T-cell (primary cell): ENCODE measurements at regions not wholly inside any gene's neighbourhood (a gene's known extent, or its start where the extent isn't known, plus 50 kb on each side); places are given as distances from the start of the nearest gene placed in this dataset.

Source experiments
- ATAC-seq, 4 experiments: fragments of 200-7000 bp in 3 of 4; fragments of 150-1000 bp in 1 of 4; cut with Tn5 transposase; replicated peaks in 1 of 4; 1 replicate in 3 of 4; 2 replicates in 1 of 4; pipeline ENCODE4 v1.10.0; 2021; ENCODE audit warnings: moderate library complexity in 3 of 4, mild to moderate bottlenecking in 2 of 4, moderate number of reproducible peaks in 1 of 4
- CTCF ChIA-PET, 2 donors: fragments of 300-600 bp; sonication (Branson Sonifier 250); formaldehyde crosslinking; loops; one replicate each; lab custom pipeline; 2022; ENCODE audit warnings: antibody characterized with exemption in 2 of 2; lab: Charles Lee
- POLR2A ChIA-PET, 2 donors: fragments of 300-600 bp; sonication (Branson Sonifier 250); formaldehyde crosslinking; loops; one replicate each; lab custom pipeline; 2022; ENCODE audit warnings: antibody characterized with exemption in 2 of 2; lab: Charles Lee
- DNase-seq, 35 experiments: peaks; one replicate each; pipeline versions ENCODE4 v3.0.0 to v3.0.0-alpha.2; 2013 to 2023
- H3K27ac ChIP-seq: one replicate; pipeline ENCODE4 v1.5.1; 2013; ENCODE audit warnings: low read length
- H3K27me3 ChIP-seq, 2 experiments: replicated peaks in 1 of 2; 1 replicate in 1 of 2; 2 replicates in 1 of 2; pipeline versions ENCODE4 v1.6.1 to v1.7.0; 2013; ENCODE audit warnings: low read length in 1 of 2, mixed read lengths in 1 of 2; ENCODE audit not compliant: control insufficient read depth in 2 of 2, insufficient read depth in 2 of 2; ENCODE audit errors: extremely low read depth in 1 of 2
- H3K36me3 ChIP-seq, 2 donors: 1 replicate in 1 of 2; 2 replicates in 1 of 2; pipeline versions ENCODE4 v1.6.1 to v1.7.0; 2013; ENCODE audit warnings: low read length in 1 of 2; ENCODE audit not compliant: control insufficient read depth in 2 of 2, insufficient read depth in 1 of 2; ENCODE audit errors: extremely low read depth in 1 of 2
- H3K4me1 ChIP-seq, 2 experiments: 1 replicate in 1 of 2; 2 replicates in 1 of 2; pipeline versions ENCODE4 v1.6.1 to v1.7.0; 2013; ENCODE audit warnings: low read length in 2 of 2, mixed read lengths in 1 of 2; ENCODE audit not compliant: insufficient read depth in 2 of 2, control insufficient read depth in 1 of 2; ENCODE audit errors: extremely low read depth in 1 of 2
- H3K4me3 ChIP-seq, 2 donors: 1 replicate in 1 of 2; 2 replicates in 1 of 2; pipeline versions ENCODE4 v1.5.1 to v1.7.0; 2013; ENCODE audit warnings: mild to moderate bottlenecking in 2 of 2, low read length in 1 of 2, moderate library complexity in 1 of 2; ENCODE audit not compliant: control insufficient read depth in 1 of 2; ENCODE audit errors: extremely low read depth in 1 of 2
- H3K9me3 ChIP-seq: 2 replicates; pipeline ENCODE4 v1.7.0; 2013
- H3K27ac Mint-ChIP-seq, 2 donors: one replicate each; pipeline ENCODE4 v1.8.0; 2020 to 2021; ENCODE audit warnings: mild to moderate bottlenecking in 2 of 2, mixed read lengths in 2 of 2
- H3K27me3 Mint-ChIP-seq, 2 donors: one replicate each; pipeline ENCODE4 v1.8.0; 2021 to 2022; ENCODE audit warnings: mixed read lengths in 2 of 2
- H3K36me3 Mint-ChIP-seq: one replicate; pipeline ENCODE4 v1.8.0; 2021; ENCODE audit warnings: mixed read lengths
- H3K4me1 Mint-ChIP-seq, 3 donors: one replicate each; pipeline ENCODE4 v1.8.0; 2020 to 2022; ENCODE audit warnings: mixed read lengths in 3 of 3, mild to moderate bottlenecking in 1 of 3
- H3K4me3 Mint-ChIP-seq, 3 donors: one replicate each; pipeline ENCODE4 v1.8.0; 2020 to 2022; ENCODE audit warnings: mild to moderate bottlenecking in 3 of 3, mixed read lengths in 3 of 3, moderate library complexity in 3 of 3
- H3K9me3 Mint-ChIP-seq, 3 donors: one replicate each; pipeline ENCODE4 v1.8.0; 2020 to 2022; ENCODE audit warnings: mixed read lengths in 3 of 3
- WGBS: methylation state at CpG from one replicate; pipeline ENCODE4 v1.1.5; 2013; ENCODE audit warnings: missing lambda C conversion rate; ENCODE audit not compliant: insufficient coverage; 5-methylcytosine and 5-hydroxymethylcytosine counted together

GRCh38 chr18:67615876-67616275 lies 99.4 kb upstream of the DSEL start:
- POLR2A ChIA-PET = no interaction called here
- CTCF ChIA-PET = no interaction called here

GRCh38 chr18:67613731-67614130 lies 97.2 kb upstream of the DSEL start:
- ATAC-seq = no peak
- no peaks in the 10 kb centered on the region for H3K4me1 Mint-ChIP-seq
- Histone ChIP-seq H3K27ac (no peak overlapping the region), H3K9me3 (no peaks in the 10 kb centered on the region), H3K4me3 (no peak overlapping the region), H3K36me3 (no peaks in the 10 kb centered on the region), H3K27me3 (peaks cover 0 to 2% of the 10 kb centered on the region in 2 experiments), H3K4me1 (no peaks in the 10 kb centered on the region)
- CTCF ChIA-PET = no interaction called here
- no peaks in the 10 kb centered on the region for H3K36me3 Mint-ChIP-seq
- POLR2A ChIA-PET = no interaction called here
- H3K27ac Mint-ChIP-seq = no peak overlapping the region
- DNase-seq = no peak
- no peaks in the 10 kb centered on the region for H3K27me3 Mint-ChIP-seq
- no peak overlapping the region for H3K4me3 Mint-ChIP-seq
- WGBS = 70% methylated on average over 2 of the region's 5 CpGs
- no peaks in the 10 kb centered on the region for H3K9me3 Mint-ChIP-seq

More at GRCh38 chr18:67615876-67616275, 99.4 kb upstream of the DSEL start:
- peaks cover 0 to 2% of the 10 kb centered on the region in 2 experiments for H3K27me3 ChIP-seq
- H3K4me3 ChIP-seq = no peak overlapping the region
- H3K4me3 Mint-ChIP-seq = no peak overlapping the region
- H3K27me3 Mint-ChIP-seq = no peaks in the 10 kb centered on the region
- no peak overlapping the region for H3K27ac ChIP-seq
- ATAC-seq (no peak), DNase-seq (no peak)
- H3K9me3 ChIP-seq = no peaks in the 10 kb centered on the region
- no peaks in the 10 kb centered on the region for H3K9me3 Mint-ChIP-seq
- H3K27ac Mint-ChIP-seq = no peak overlapping the region
- no peaks in the 10 kb centered on the region for H3K4me1 Mint-ChIP-seq
- WGBS = no CpG with 5 or more reads among the region's 3 CpGs
- no peaks in the 10 kb centered on the region for H3K36me3 ChIP-seq
- no peaks in the 10 kb centered on the region for H3K36me3 Mint-ChIP-seq
- H3K4me1 ChIP-seq = no peaks in the 10 kb centered on the region

GRCh38 chr18:67612281-67612680 lies 95.8 kb upstream of the DSEL start:
- H3K4me3 ChIP-seq = no peak overlapping the region
- no peaks in the 10 kb centered on the region for H3K27me3 Mint-ChIP-seq
- H3K4me1 Mint-ChIP-seq = no peaks in the 10 kb centered on the region

GRCh38 chr18:67608615-67609273 lies 92.2 kb upstream of the DSEL start:
- no peaks in the 10 kb centered on the region for H3K36me3 ChIP-seq
- no peak overlapping the region for H3K4me3 Mint-ChIP-seq
- no peak overlapping the region for H3K27ac Mint-ChIP-seq
- WGBS = 100% methylated on average over 1 of the region's 1 CpG
- H3K4me3 ChIP-seq = no peak overlapping the region
- no peaks in the 10 kb centered on the region for H3K27me3 ChIP-seq
- ChIA-PET CTCF (no interaction called here), POLR2A (no interaction called here)
- no peaks in the 10 kb centered on the region for H3K27me3 Mint-ChIP-seq
- H3K9me3 Mint-ChIP-seq = peaks cover 0 to 4% (median 0%) of the 10 kb centered on the region in 3 donors
- H3K36me3 Mint-ChIP-seq = no peaks in the 10 kb centered on the region
- no peaks in the 10 kb centered on the region for H3K9me3 ChIP-seq
- ATAC-seq = no peak
- no peaks in the 10 kb centered on the region for H3K4me1 Mint-ChIP-seq
- no peaks in the 10 kb centered on the region for H3K4me1 ChIP-seq
- no peak overlapping the region for H3K27ac ChIP-seq
- no peak for DNase-seq

More at GRCh38 chr18:67612281-67612680, 95.8 kb upstream of the DSEL start:
- Histone ChIP-seq H3K27ac (no peak overlapping the region), H3K27me3 (peaks cover 0 to 2% of the 10 kb centered on the region in 2 experiments), H3K9me3 (no peaks in the 10 kb centered on the region), H3K4me1 (no peaks in the 10 kb centered on the region), H3K36me3 (no peaks in the 10 kb centered on the region)
- Mint-ChIP-seq H3K9me3 (no peaks in the 10 kb centered on the region), H3K27ac (no peak overlapping the region), H3K4me3 (no peak overlapping the region), H3K36me3 (no peaks in the 10 kb centered on the region)
- ATAC-seq (no peak), DNase-seq (no peak)
- ChIA-PET POLR2A (no interaction called here), CTCF (no interaction called here)
- WGBS = no CpG with 5 or more reads among the region's 1 CpG

- CTCF ChIA-PET = no interaction called here
- Mint-ChIP-seq H3K27ac (no peak overlapping the region), H3K9me3 (peaks cover 0 to 4% (median under 1%) of the 10 kb centered on the region in 3 donors), H3K4me3 (no peak overlapping the region), H3K4me1 (no peaks in the 10 kb centered on the region), H3K27me3 (no peaks in the 10 kb centered on the region), H3K36me3 (no peaks in the 10 kb centered on the region)
- POLR2A ChIA-PET = no interaction called here
- no peak overlapping the region for H3K27ac ChIP-seq
- no peak for DNase-seq
- H3K4me3 ChIP-seq = no peak overlapping the region
- H3K27me3 ChIP-seq = no peaks in the 10 kb centered on the region
- no peaks in the 10 kb centered on the region for H3K4me1 ChIP-seq
- no peaks in the 10 kb centered on the region for H3K36me3 ChIP-seq
- no peaks in the 10 kb centered on the region for H3K9me3 ChIP-seq
- ATAC-seq = no peak
Observed at GRCh38 chr18:67608191-67608590, 91.7 kb upstream of the DSEL start.

GRCh38 chr18:67600181-67601180 lies 84.0 kb upstream of the DSEL start:
- POLR2A ChIA-PET = no interaction called here

More at GRCh38 chr18:67600181-67601180, 84.0 kb upstream of the DSEL start:
- Histone ChIP-seq H3K27ac (no peak overlapping the region), H3K4me3 (no peak overlapping the region), H3K9me3 (no peaks in the 10 kb centered on the region), H3K36me3 (no peaks in the 10 kb centered on the region), H3K27me3 (peaks cover 0 to 4% of the 10 kb centered on the region in 2 experiments), H3K4me1 (no peaks in the 10 kb centered on the region)
- Mint-ChIP-seq H3K27me3 (peaks cover 1 to 2% of the 10 kb centered on the region in 2 donors), H3K4me3 (no peak overlapping the region), H3K9me3 (peaks cover 0 to 4% (median 3%) of the 10 kb centered on the region in 3 donors), H3K27ac (no peak overlapping the region), H3K4me1 (no peaks in the 10 kb centered on the region), H3K36me3 (no peaks in the 10 kb centered on the region)
- CTCF ChIA-PET = no interaction called here
- 83% methylated on average over 2 of the region's 7 CpGs for WGBS
- DNase-seq = no peak
- no peak for ATAC-seq
